ENCODE measurements at regions not wholly inside any gene's neighbourhood (a gene's known extent, or its start where the extent isn't known, plus 50 kb on each side); places are given as distances from the start of the nearest gene placed in this dataset. TPM values are rescaled to one million over a fixed set of nuclear protein-coding genes. Genes with fewer than 3 reads are reported as not detected.

DNA sequence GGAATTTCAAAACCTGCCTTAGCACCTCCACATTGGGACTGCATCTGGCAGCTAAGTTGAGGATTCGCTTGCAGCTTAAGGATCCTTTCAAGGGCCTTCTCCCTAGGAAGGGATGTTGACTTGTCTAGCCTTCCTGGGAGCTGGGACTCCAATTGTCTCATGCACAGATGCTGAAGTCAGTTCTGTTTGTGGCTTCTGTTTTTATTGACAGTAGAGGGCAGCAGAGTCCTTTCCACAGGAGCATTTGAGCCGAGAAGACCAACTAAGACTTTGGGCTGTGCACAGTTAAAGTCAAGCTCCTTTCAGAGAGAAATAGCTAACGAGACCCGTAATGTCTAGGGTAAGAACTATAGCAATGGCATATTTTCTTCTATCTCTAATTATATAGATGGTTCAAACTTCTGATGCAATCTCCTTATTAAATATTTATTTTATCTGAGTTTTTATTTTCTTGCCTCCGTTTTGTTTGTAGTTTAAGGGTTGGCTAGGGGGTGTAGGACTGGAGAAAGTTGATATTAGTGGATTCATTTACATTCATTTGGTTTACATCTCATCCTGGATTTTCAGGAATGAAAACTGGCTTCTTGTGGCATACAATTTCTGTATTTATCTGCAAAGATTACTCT lies 59.7 kb upstream of the KBTBD8 start:
- Histone ChIP-seq H2BK5ac (ENCODE audit: low read length) (no peak overlapping the region), H3K4me1 (ENCODE audit: control insufficient read depth in 2 of 2, insufficient read depth in 1 of 2, low read depth in 1 of 2, low read length in 2 of 2) (peaks cover 9 to 27% of the 10 kb centered on the region in 2 donors), H3K27ac (replicated peaks; ENCODE audit: low read length) (no peak overlapping the region), H2AFZ (ENCODE audit: low read length) (no peak overlapping the region), H3K27me3 (ENCODE audit: control insufficient read depth in 3 of 3, insufficient read depth in 3 of 3, low read depth in 1 of 3, low read length in 3 of 3) (no peaks in the 10 kb centered on the region), H3K4ac (ENCODE audit: low read length) (no peak overlapping the region), H4K91ac (ENCODE audit: low read depth, low read length, poor library complexity) (no peak overlapping the region), H3K18ac (ENCODE audit: low read length) (no peak overlapping the region), H2BK120ac (ENCODE audit: low read depth, low read length) (no peak overlapping the region), H2AK5ac (ENCODE audit: low read depth, low read length) (no peak overlapping the region), H3K4me2 (ENCODE audit: insufficient read depth, low read length, poor library complexity, severe bottlenecking) (no peak overlapping the region), H2BK15ac (ENCODE audit: low read length) (no peak overlapping the region), H3K36me3 (replicated peaks in 1 of 2; ENCODE audit: control insufficient read depth in 2 of 2, insufficient read depth in 2 of 2, low read length in 2 of 2) (no peaks in the 10 kb centered on the region), H2BK12ac (ENCODE audit: low read length) (no peak overlapping the region), H3K14ac (ENCODE audit: low read length) (no peak overlapping the region), H3K4me3 (ENCODE audit: low read length in 2 of 2) (no peak overlapping the region), H3K9me3 (replicated peaks in 1 of 2; ENCODE audit: control insufficient read depth in 2 of 2, insufficient read depth in 1 of 2, low read depth in 1 of 2, low read length in 2 of 2) (no peaks in the 10 kb centered on the region), H3K9ac (ENCODE audit: low read depth, low read length, poor library complexity) (no peak overlapping the region), H3K79me1 (ENCODE audit: low read depth, low read length) (no peaks in the 10 kb centered on the region), H4K8ac (ENCODE audit: low read depth, low read length) (no peak overlapping the region), H3K23ac (ENCODE audit: low read depth, low read length, poor library complexity) (no peak overlapping the region)
- no CpG with 5 or more reads among the region's 5 CpGs for WGBS, 2 donors (ENCODE audit: extremely low coverage in 2 of 2, insufficient read length in 2 of 2, insufficient replicate concordance in 1 of 2)
- peak; percentile 69 for DNase-seq (ENCODE audit: low spot score)

DNA sequence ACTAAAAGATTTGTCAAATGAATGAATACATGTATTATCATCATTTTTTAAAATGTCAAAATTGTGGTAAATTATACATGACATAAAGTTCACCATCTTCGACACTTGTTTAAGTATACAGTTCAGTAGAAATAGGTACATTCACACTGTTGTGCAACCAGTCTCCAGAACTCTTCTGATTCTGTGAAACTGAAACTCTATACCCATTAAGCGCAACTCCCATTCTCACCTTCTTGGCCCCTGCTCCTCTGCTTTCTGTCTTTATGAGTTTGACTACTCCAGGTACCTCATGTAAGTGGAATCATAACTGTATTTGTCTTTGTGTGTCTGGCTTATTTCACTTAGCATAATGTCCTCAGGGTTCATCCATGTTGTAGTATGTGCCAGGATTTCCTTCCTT lies 50.1 kb upstream of the KBTBD8 start:
- no peaks in the 10 kb centered on the region for H3K36me3 ChIP-seq (replicated peaks in 1 of 2; ENCODE audit: control insufficient read depth in 2 of 2, insufficient read depth in 2 of 2, low read length in 2 of 2)
- H3K9me3 ChIP-seq (replicated peaks in 1 of 2; ENCODE audit: control insufficient read depth in 2 of 2, insufficient read depth in 1 of 2, low read depth in 1 of 2, low read length in 2 of 2), result no peaks in the 10 kb centered on the region
- no peak overlapping the region for H3K4ac ChIP-seq (ENCODE audit: low read length)
- H3K4me1 ChIP-seq (ENCODE audit: control insufficient read depth in 2 of 2, insufficient read depth in 1 of 2, low read depth in 1 of 2, low read length in 2 of 2), result peaks cover 2 to 8% of the 10 kb centered on the region in 2 donors
- H3K9ac ChIP-seq (ENCODE audit: low read depth, low read length, poor library complexity), result no peak overlapping the region
- H2BK15ac ChIP-seq (ENCODE audit: low read length), result no peak overlapping the region
- H3K14ac ChIP-seq (ENCODE audit: low read length), result no peak overlapping the region
- H3K23ac ChIP-seq (ENCODE audit: low read depth, low read length, poor library complexity), result no peak overlapping the region
- no peak overlapping the region for H3K27ac ChIP-seq (replicated peaks; ENCODE audit: low read length)
- no peak overlapping the region for H2BK5ac ChIP-seq (ENCODE audit: low read length)
- H3K18ac ChIP-seq (ENCODE audit: low read length), result no peak overlapping the region
- WGBS, 2 donors (ENCODE audit: extremely low coverage in 2 of 2, insufficient read length in 2 of 2, insufficient replicate concordance in 1 of 2), result no CpG with 5 or more reads among the region's 2 CpGs
- H4K91ac ChIP-seq (ENCODE audit: low read depth, low read length, poor library complexity), result no peak overlapping the region
- no peak overlapping the region for H4K8ac ChIP-seq (ENCODE audit: low read depth, low read length)
- H2AFZ ChIP-seq (ENCODE audit: low read length), result no peak overlapping the region
- no peak overlapping the region for H2BK120ac ChIP-seq (ENCODE audit: low read depth, low read length)
- H2BK12ac ChIP-seq (ENCODE audit: low read length), result no peak overlapping the region
- H3K4me2 ChIP-seq (ENCODE audit: insufficient read depth, low read length, poor library complexity, severe bottlenecking), result no peak overlapping the region
- H3K27me3 ChIP-seq (ENCODE audit: control insufficient read depth in 3 of 3, insufficient read depth in 3 of 3, low read depth in 1 of 3, low read length in 3 of 3), result no peaks in the 10 kb centered on the region
- no peak overlapping the region for H2AK5ac ChIP-seq (ENCODE audit: low read depth, low read length)
- H3K4me3 ChIP-seq (ENCODE audit: low read length in 2 of 2), result no peak overlapping the region
- H3K79me1 ChIP-seq (ENCODE audit: low read depth, low read length), result no peaks in the 10 kb centered on the region
- no peak for DNase-seq (ENCODE audit: low spot score)

Small RNA genes lying in the stretch of these regions (small RNA-seq; reads per million reads assigned to genes)
- not detected for gene RPL21P41 (ENCODE audit: insufficient read depth)

All from neuronal stem cell (in vitro differentiated cells).